ENCODE measurements at regions not wholly inside any gene's neighbourhood (a gene's known extent, or its start where the extent isn't known, plus 50 kb on each side); places are given as distances from the start of the nearest gene placed in this dataset.

DNA sequence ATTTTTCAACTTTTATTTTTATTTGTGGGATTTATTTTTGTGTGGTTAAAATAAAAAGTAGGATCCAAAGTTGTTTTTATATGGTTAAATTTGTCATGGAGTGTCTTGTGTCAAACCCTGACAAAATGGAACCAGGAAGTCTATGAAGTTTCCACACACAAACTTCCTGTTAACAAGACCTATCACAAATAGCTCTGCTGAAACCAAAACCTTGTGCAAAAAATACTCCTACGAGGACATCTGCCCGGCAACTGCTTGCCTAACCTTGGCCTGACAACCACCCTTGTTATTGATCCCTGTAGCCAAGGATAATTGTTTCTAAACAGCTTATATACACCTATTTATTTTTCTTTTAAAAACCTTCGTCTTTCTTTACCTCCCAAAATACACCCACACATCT lies 389.6 kb downstream of the TRIB2 start:
- intact Hi-C loops (cut with DNase I): no loop called here
- no peaks in the 10 kb centered on the region for H3K27me3 ChIP-seq
- H3K4me3 ChIP-seq: no peak overlapping the region
- no peaks in the 10 kb centered on the region for H3K9me3 ChIP-seq
- H3K4me1 ChIP-seq: no peaks in the 10 kb centered on the region
- H3K27ac ChIP-seq: no peak overlapping the region
- H3K36me3 ChIP-seq: no peaks in the 10 kb centered on the region
- TF ChIP-seq CTCF (IDR thresholded peaks at IDR 0.05): no peak
- no peak for DNase-seq (ENCODE audit: low spot score in 2 of 2)

- no peak overlapping the region for H3K27ac ChIP-seq
- TF ChIP-seq CTCF (IDR thresholded peaks at IDR 0.05): no peak
- DNase-seq (ENCODE audit: low spot score in 2 of 2): no peak
- no peaks in the 10 kb centered on the region for H3K27me3 ChIP-seq
- H3K9me3 ChIP-seq: no peaks in the 10 kb centered on the region
- no peaks in the 10 kb centered on the region for H3K36me3 ChIP-seq
- H3K4me1 ChIP-seq: no peaks in the 10 kb centered on the region
- intact Hi-C loops (cut with DNase I): no loop called here
- no peak overlapping the region for H3K4me3 ChIP-seq
Observed at GRCh38 chr2:13109516-13109915, 392.8 kb downstream of the TRIB2 start.

GRCh38 chr2:13110825-13111224 lies 394.1 kb downstream of the TRIB2 start:
- Histone ChIP-seq H3K9me3 (no peaks in the 10 kb centered on the region), H3K27ac (no peak overlapping the region), H3K36me3 (no peaks in the 10 kb centered on the region), H3K27me3 (no peaks in the 10 kb centered on the region), H3K4me3 (no peak overlapping the region), H3K4me1 (no peaks in the 10 kb centered on the region)
- intact Hi-C loops (cut with DNase I): no loop called here
- no peak for DNase-seq (ENCODE audit: low spot score in 2 of 2)
- no peak for TF ChIP-seq CTCF (IDR thresholded peaks at IDR 0.05)

DNA sequence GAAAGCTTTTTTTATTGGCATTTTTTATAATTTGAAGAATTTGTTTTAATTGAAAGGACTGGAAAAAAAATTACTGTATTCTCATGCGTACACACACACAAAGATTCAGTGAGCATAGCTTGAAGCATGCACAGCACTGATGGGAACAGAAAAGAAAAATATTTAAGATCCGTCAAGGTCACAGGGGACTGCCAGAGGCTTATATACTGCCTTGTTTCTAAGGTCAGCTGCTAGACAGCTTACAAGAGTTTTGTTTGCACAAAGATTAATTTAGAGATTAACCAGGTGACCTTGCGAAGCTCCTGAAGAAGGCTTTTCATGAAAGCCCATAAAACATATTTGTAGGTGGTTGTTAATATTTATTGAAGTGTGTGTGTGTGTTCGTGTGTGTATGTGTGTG lies 396.3 kb downstream of the TRIB2 start:
- Histone ChIP-seq H3K4me1 (no peaks in the 10 kb centered on the region), H3K4me3 (no peak overlapping the region), H3K36me3 (no peaks in the 10 kb centered on the region), H3K27ac (no peak overlapping the region), H3K9me3 (no peaks in the 10 kb centered on the region), H3K27me3 (no peaks in the 10 kb centered on the region)
- intact Hi-C loops (cut with DNase I): no loop called here
- no peak for DNase-seq (ENCODE audit: low spot score in 2 of 2)
- TF ChIP-seq CTCF (IDR thresholded peaks at IDR 0.05): no peak

GRCh38 chr2:13114391-13114790 lies 397.7 kb downstream of the TRIB2 start:
- no peak for DNase-seq (ENCODE audit: low spot score in 2 of 2)
- TF ChIP-seq CTCF (IDR thresholded peaks at IDR 0.05): no peak
- H3K4me1 ChIP-seq: no peaks in the 10 kb centered on the region
- no peak overlapping the region for H3K4me3 ChIP-seq
- H3K36me3 ChIP-seq: no peaks in the 10 kb centered on the region
- H3K27me3 ChIP-seq: no peaks in the 10 kb centered on the region
- intact Hi-C loops (cut with DNase I): no loop called here
- H3K27ac ChIP-seq: no peak overlapping the region
- H3K9me3 ChIP-seq: no peaks in the 10 kb centered on the region

GRCh38 chr2:13115643-13116042 lies 398.9 kb downstream of the TRIB2 start:
- no peak overlapping the region for H3K4me3 ChIP-seq
- DNase-seq (ENCODE audit: low spot score in 2 of 2): no peak
- no peaks in the 10 kb centered on the region for H3K4me1 ChIP-seq
- no peak overlapping the region for H3K27ac ChIP-seq
- no peaks in the 10 kb centered on the region for H3K27me3 ChIP-seq
- H3K9me3 ChIP-seq: no peaks in the 10 kb centered on the region
- intact Hi-C loops (cut with DNase I): no loop called here
- no peaks in the 10 kb centered on the region for H3K36me3 ChIP-seq
- TF ChIP-seq CTCF (IDR thresholded peaks at IDR 0.05): no peak
